ENCODE measurements at regions not wholly inside any gene's neighbourhood (a gene's known extent, or its start where the extent isn't known, plus 50 kb on each side); places are given as distances from the start of the nearest gene placed in this dataset.

DNA sequence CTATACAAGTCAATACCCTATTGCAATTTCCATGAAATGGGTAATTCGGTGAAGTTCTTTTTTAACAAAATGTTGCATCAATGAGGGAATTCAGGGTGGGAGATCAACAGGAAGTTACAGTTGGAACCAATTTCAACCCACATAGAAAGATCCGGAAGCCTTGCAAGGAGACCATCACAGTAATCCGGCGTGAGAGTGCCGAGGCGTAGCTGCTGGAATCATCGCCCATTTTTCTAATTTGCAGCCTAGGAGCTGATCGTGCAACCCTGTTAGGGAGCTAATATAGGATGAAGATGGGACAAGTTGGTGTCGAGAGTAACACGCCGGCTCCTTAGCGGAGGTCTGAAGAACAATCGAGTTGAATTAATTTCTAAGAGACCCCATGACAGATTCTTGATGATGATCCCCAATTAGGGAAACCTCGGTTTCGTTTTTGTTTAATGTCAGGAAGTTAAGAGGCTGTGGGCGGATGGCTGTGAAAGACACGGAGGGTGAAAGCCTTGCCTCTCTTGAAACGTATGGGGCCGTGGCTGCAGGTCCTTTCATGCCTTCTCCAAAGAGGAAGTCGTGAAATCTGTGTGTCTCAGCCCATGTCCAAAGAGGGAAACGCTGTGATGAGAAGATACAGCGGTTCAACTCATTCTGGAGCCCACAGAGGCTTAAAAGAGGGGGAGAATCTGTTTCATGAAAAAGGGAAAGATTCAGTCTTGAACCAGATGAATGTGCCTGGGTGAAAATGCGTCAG lies 51.2 kb upstream of the CARD11 start:
- no peak overlapping the region for H3K9ac ChIP-seq (ENCODE audit: low read length)
- H3K79me2 ChIP-seq (ENCODE audit: control insufficient read depth, insufficient read depth, low read length, poor library complexity): no peaks in the 10 kb centered on the region
- no peak overlapping the region for H2AFZ ChIP-seq (ENCODE audit: insufficient read depth, low read length, poor library complexity)
- no CpG with 5 or more reads among the region's 23 CpGs for WGBS (ENCODE audit: extremely low coverage, insufficient coverage, insufficient read length)
- H3K14ac ChIP-seq (ENCODE audit: low read length): no peak overlapping the region
- no peaks in the 10 kb centered on the region for H3K4me1 ChIP-seq (ENCODE audit: control insufficient read depth in 1 of 2, insufficient read depth in 2 of 2, low read length in 2 of 2)
- no peak overlapping the region for H4K12ac ChIP-seq (ENCODE audit: low read depth, low read length)
- H3K18ac ChIP-seq (ENCODE audit: low read length): no peak overlapping the region
- no peak overlapping the region for H2BK5ac ChIP-seq (ENCODE audit: low read depth, low read length, poor library complexity)
- H2BK12ac ChIP-seq (ENCODE audit: low read length): no peak overlapping the region
- no peak overlapping the region for H2BK120ac ChIP-seq (ENCODE audit: insufficient read depth, low read length, poor library complexity)
- no peak overlapping the region for H3K27ac ChIP-seq (ENCODE audit: low read depth, low read length)
- no peak overlapping the region for H2AK5ac ChIP-seq (ENCODE audit: low read length)
- DNase-seq: no peak
- no peak overlapping the region for H3K4ac ChIP-seq (ENCODE audit: low read depth, low read length)
- no peaks in the 10 kb centered on the region for H3K36me3 ChIP-seq (ENCODE audit: control insufficient read depth in 1 of 2, insufficient read depth in 2 of 2, low read length in 2 of 2)
- H3K9me3 ChIP-seq (ENCODE audit: insufficient read depth, low read depth, low read length): peaks cover 3% of the 10 kb centered on the region
- no peaks in the 10 kb centered on the region for H3K27me3 ChIP-seq (ENCODE audit: insufficient read depth, low read length)
- H4K91ac ChIP-seq (ENCODE audit: low read depth, low read length): no peak overlapping the region
- H3K23ac ChIP-seq (ENCODE audit: low read length): no peak overlapping the region
- H4K8ac ChIP-seq (ENCODE audit: low read depth, low read length): no peak overlapping the region
- no peaks in the 10 kb centered on the region for H3K79me1 ChIP-seq (ENCODE audit: low read length)
- no peak overlapping the region for H3K4me2 ChIP-seq (ENCODE audit: low read length)
- H3K4me3 ChIP-seq (ENCODE audit: low read depth, low read length): no peak overlapping the region

DNA sequence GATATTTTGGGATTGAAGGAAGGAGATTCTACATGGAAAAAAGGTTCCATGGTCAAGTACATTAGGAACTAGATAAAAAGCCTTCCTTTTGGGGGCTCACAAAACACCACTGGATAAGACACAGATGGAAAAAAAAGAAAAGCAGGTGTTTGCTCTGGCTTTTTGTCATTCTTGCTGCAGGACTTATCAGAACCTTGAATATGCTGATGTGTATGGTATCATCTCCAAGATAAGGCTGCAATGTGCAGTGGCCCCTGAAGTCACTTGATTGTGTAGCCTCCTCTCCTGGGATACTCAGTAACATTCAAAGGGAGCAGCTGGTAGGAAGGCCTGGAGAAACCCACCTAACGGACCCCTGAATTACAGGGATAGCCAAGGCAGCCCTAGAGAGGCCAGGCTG lies 54.1 kb upstream of the CARD11 start:
- no peak overlapping the region for H3K27ac ChIP-seq (ENCODE audit: low read depth, low read length)
- no peak overlapping the region for H2BK5ac ChIP-seq (ENCODE audit: low read depth, low read length, poor library complexity)
- H3K23ac ChIP-seq (ENCODE audit: low read length): no peak overlapping the region
- WGBS (ENCODE audit: extremely low coverage, insufficient coverage, insufficient read length): no CpG with 5 or more reads among the region's 1 CpG
- peaks cover 3% of the 10 kb centered on the region for H3K9me3 ChIP-seq (ENCODE audit: insufficient read depth, low read depth, low read length)
- H3K14ac ChIP-seq (ENCODE audit: low read length): no peak overlapping the region
- no peak overlapping the region for H3K4me3 ChIP-seq (ENCODE audit: low read depth, low read length)
- no peak overlapping the region for H4K8ac ChIP-seq (ENCODE audit: low read depth, low read length)
- no peaks in the 10 kb centered on the region for H3K79me2 ChIP-seq (ENCODE audit: control insufficient read depth, insufficient read depth, low read length, poor library complexity)
- no peaks in the 10 kb centered on the region for H3K79me1 ChIP-seq (ENCODE audit: low read length)
- H2AFZ ChIP-seq (ENCODE audit: insufficient read depth, low read length, poor library complexity): no peak overlapping the region
- no peak overlapping the region for H2AK5ac ChIP-seq (ENCODE audit: low read length)
- no peak overlapping the region for H3K4me2 ChIP-seq (ENCODE audit: low read length)
- H3K4me1 ChIP-seq (ENCODE audit: control insufficient read depth in 1 of 2, insufficient read depth in 2 of 2, low read length in 2 of 2): no peaks in the 10 kb centered on the region
- H3K18ac ChIP-seq (ENCODE audit: low read length): no peak overlapping the region
- H2BK120ac ChIP-seq (ENCODE audit: insufficient read depth, low read length, poor library complexity): no peak overlapping the region
- DNase-seq: no peak
- H3K9ac ChIP-seq (ENCODE audit: low read length): no peak overlapping the region
- H3K4ac ChIP-seq (ENCODE audit: low read depth, low read length): no peak overlapping the region
- no peak overlapping the region for H4K12ac ChIP-seq (ENCODE audit: low read depth, low read length)
- H3K27me3 ChIP-seq (ENCODE audit: insufficient read depth, low read length): no peaks in the 10 kb centered on the region
- no peak overlapping the region for H4K91ac ChIP-seq (ENCODE audit: low read depth, low read length)
- no peaks in the 10 kb centered on the region for H3K36me3 ChIP-seq (ENCODE audit: control insufficient read depth in 1 of 2, insufficient read depth in 2 of 2, low read length in 2 of 2)
- H2BK12ac ChIP-seq (ENCODE audit: low read length): no peak overlapping the region

DNA sequence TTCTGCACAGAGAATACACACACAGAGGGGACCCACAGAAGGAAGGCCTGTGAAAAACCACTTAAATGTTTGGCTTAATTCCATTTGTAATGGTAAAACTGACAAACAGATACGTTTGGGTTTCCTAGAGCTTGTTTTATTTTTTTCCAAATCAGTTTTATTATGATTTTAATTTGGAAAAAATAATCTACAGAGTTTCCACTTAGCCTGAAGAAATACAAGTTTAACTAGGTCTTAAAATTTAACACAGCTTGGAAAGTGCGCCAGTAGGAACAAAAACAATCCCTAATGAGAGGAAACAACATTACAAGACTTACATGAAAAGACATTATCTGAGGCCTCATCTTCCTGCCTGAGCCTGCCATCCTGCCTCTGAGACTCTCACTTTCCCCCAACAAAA lies 58.5 kb upstream of the CARD11 start:
- H2BK12ac ChIP-seq (ENCODE audit: low read length): no peak overlapping the region
- H4K8ac ChIP-seq (ENCODE audit: low read depth, low read length): no peak overlapping the region
- H3K9ac ChIP-seq (ENCODE audit: low read length): no peak overlapping the region
- H3K9me3 ChIP-seq (ENCODE audit: insufficient read depth, low read depth, low read length): peaks cover 2% of the 10 kb centered on the region
- H3K4me3 ChIP-seq (ENCODE audit: low read depth, low read length): no peak overlapping the region
- H3K27ac ChIP-seq (ENCODE audit: low read depth, low read length): no peak overlapping the region
- no peak overlapping the region for H3K4me2 ChIP-seq (ENCODE audit: low read length)
- no peak overlapping the region for H2BK5ac ChIP-seq (ENCODE audit: low read depth, low read length, poor library complexity)
- no peak overlapping the region for H3K14ac ChIP-seq (ENCODE audit: low read length)
- no peak overlapping the region for H2AFZ ChIP-seq (ENCODE audit: insufficient read depth, low read length, poor library complexity)
- no peaks in the 10 kb centered on the region for H3K4me1 ChIP-seq (ENCODE audit: control insufficient read depth in 1 of 2, insufficient read depth in 2 of 2, low read length in 2 of 2)
- H3K79me1 ChIP-seq (ENCODE audit: low read length): no peaks in the 10 kb centered on the region
- H2BK120ac ChIP-seq (ENCODE audit: insufficient read depth, low read length, poor library complexity): no peak overlapping the region
- H3K27me3 ChIP-seq (ENCODE audit: insufficient read depth, low read length): no peaks in the 10 kb centered on the region
- DNase-seq: no peak
- no peak overlapping the region for H2AK5ac ChIP-seq (ENCODE audit: low read length)
- no peak overlapping the region for H3K18ac ChIP-seq (ENCODE audit: low read length)
- no peak overlapping the region for H3K4ac ChIP-seq (ENCODE audit: low read depth, low read length)
- H3K79me2 ChIP-seq (ENCODE audit: control insufficient read depth, insufficient read depth, low read length, poor library complexity): no peaks in the 10 kb centered on the region
- no peak overlapping the region for H4K12ac ChIP-seq (ENCODE audit: low read depth, low read length)
- no peak overlapping the region for H4K91ac ChIP-seq (ENCODE audit: low read depth, low read length)
- H3K23ac ChIP-seq (ENCODE audit: low read length): no peak overlapping the region
- no CpG with 5 or more reads among the region's 2 CpGs for WGBS (ENCODE audit: extremely low coverage, insufficient coverage, insufficient read length)
- H3K36me3 ChIP-seq (ENCODE audit: control insufficient read depth in 1 of 2, insufficient read depth in 2 of 2, low read length in 2 of 2): no peaks in the 10 kb centered on the region

DNA sequence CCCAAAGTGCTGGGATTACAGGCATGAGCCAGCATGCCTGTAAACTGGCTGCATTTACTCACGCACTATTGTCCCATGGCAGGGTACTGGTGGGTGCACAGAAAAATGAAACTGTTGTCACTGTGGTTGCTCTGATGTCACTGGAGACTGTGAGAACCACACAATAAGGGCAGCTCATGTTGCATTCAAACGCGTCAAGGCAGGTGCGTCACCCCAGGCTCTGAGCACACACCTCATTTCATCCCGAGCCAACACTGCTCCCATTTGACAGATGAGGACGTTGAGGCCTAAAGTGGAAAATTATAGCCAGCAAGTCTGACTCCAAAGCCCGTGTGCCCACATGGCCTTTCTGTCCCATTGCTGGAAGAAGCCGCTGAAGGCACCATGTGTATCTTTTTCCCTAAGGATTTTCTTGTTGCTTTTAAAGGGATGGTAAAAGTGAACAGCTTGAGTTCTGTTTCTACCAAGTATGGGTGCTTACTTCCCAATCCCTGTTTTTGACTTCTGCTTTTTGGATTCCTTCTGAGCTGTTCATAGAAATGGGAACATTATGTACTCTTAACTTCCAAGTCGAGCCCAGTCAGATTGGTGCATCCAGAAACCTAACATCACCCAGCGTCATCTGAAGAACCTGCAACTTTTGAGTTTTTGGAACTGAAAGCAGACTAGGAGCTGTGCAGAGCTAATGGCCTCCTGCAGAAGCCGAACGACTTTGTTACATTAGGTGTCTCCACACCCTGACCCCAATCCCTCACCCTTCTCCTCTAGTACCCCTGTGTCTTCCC lies 60.1 kb upstream of the CARD11 start:
- DNase-seq: no peak
- WGBS (ENCODE audit: extremely low coverage, insufficient coverage, insufficient read length): no CpG with 5 or more reads among the region's 12 CpGs
- Histone ChIP-seq H2BK120ac (ENCODE audit: insufficient read depth, low read length, poor library complexity) (no peak overlapping the region), H3K79me2 (ENCODE audit: control insufficient read depth, insufficient read depth, low read length, poor library complexity) (no peaks in the 10 kb centered on the region), H3K27ac (ENCODE audit: low read depth, low read length) (no peak overlapping the region), H2BK5ac (ENCODE audit: low read depth, low read length, poor library complexity) (no peak overlapping the region), H3K79me1 (ENCODE audit: low read length) (no peaks in the 10 kb centered on the region), H3K36me3 (ENCODE audit: control insufficient read depth in 1 of 2, insufficient read depth in 2 of 2, low read length in 2 of 2) (no peaks in the 10 kb centered on the region), H4K12ac (ENCODE audit: low read depth, low read length) (no peak overlapping the region), H2AK5ac (ENCODE audit: low read length) (no peak overlapping the region), H2BK12ac (ENCODE audit: low read length) (no peak overlapping the region), H4K91ac (ENCODE audit: low read depth, low read length) (no peak overlapping the region), H3K4ac (ENCODE audit: low read depth, low read length) (no peak overlapping the region), H3K4me1 (ENCODE audit: control insufficient read depth in 1 of 2, insufficient read depth in 2 of 2, low read length in 2 of 2) (no peaks in the 10 kb centered on the region), H2AFZ (ENCODE audit: insufficient read depth, low read length, poor library complexity) (no peak overlapping the region), H3K9ac (ENCODE audit: low read length) (no peak overlapping the region), H3K23ac (ENCODE audit: low read length) (no peak overlapping the region), H3K9me3 (ENCODE audit: insufficient read depth, low read depth, low read length) (peaks cover 5% of the 10 kb centered on the region), H3K27me3 (ENCODE audit: insufficient read depth, low read length) (no peaks in the 10 kb centered on the region), H3K4me3 (ENCODE audit: low read depth, low read length) (no peak overlapping the region), H4K8ac (ENCODE audit: low read depth, low read length) (no peak overlapping the region), H3K14ac (ENCODE audit: low read length) (no peak overlapping the region), H3K18ac (ENCODE audit: low read length) (no peak overlapping the region), H3K4me2 (ENCODE audit: low read length) (no peak overlapping the region)

Data from trophoblast cell (in vitro differentiated cells and primary cell).